H9 (cell line): ENCODE measurements at regions not wholly inside any gene's neighbourhood (a gene's known extent, or its start where the extent isn't known, plus 50 kb on each side); places are given as distances from the start of the nearest gene placed in this dataset.

ENCODE experiments used
- DNase-seq: peaks from one replicate; pipeline ENCODE4 v3.0.0-alpha.2; 2017
- H2AFZ ChIP-seq: one replicate; pipeline ENCODE4 v1.6.1; 2013; ENCODE audit warnings: mild to moderate bottlenecking, low read length, control low read depth, moderate library complexity
- H2AK5ac ChIP-seq: 2 replicates; pipeline ENCODE4 v1.6.1; 2013; ENCODE audit warnings: low read length, control low read depth, mixed read lengths; ENCODE audit not compliant: insufficient read length
- H2BK120ac ChIP-seq: one replicate; pipeline ENCODE4 v1.6.1; 2013; ENCODE audit warnings: low read depth, mild to moderate bottlenecking, low read length, control low read depth, inconsistent platforms; ENCODE audit not compliant: poor library complexity, severe bottlenecking
- H2BK12ac ChIP-seq: 2 replicates; pipeline ENCODE4 v1.6.1; 2013; ENCODE audit warnings: low read length, control low read depth, mixed read lengths, low read depth; ENCODE audit not compliant: insufficient read length
- H2BK15ac ChIP-seq: 2 replicates; pipeline ENCODE4 v1.6.1; 2013; ENCODE audit warnings: low read depth, low read length, control low read depth
- H2BK20ac ChIP-seq: one replicate; pipeline ENCODE4 v1.6.1; 2013; ENCODE audit warnings: low read depth, mild to moderate bottlenecking, low read length, control low read depth, inconsistent platforms; ENCODE audit not compliant: poor library complexity, severe bottlenecking
- H2BK5ac ChIP-seq: 2 replicates; pipeline ENCODE4 v1.6.1; 2013; ENCODE audit warnings: low read length, control low read depth, mixed read lengths; ENCODE audit not compliant: insufficient read length
- H3K14ac ChIP-seq: 2 replicates; pipeline ENCODE4 v1.6.1; 2013; ENCODE audit warnings: low read length, control low read depth; ENCODE audit not compliant: insufficient read depth
- H3K18ac ChIP-seq: 2 replicates; pipeline ENCODE4 v1.6.1; 2013; ENCODE audit warnings: low read depth, mild to moderate bottlenecking, mixed read lengths, low read length, control low read depth; ENCODE audit not compliant: insufficient read length
- H3K23ac ChIP-seq: 2 replicates; pipeline ENCODE4 v1.6.1; 2013; ENCODE audit warnings: low read length, control low read depth, mixed read lengths, low read depth; ENCODE audit not compliant: insufficient read length
- H3K23me2 ChIP-seq: 2 replicates; pipeline ENCODE4 v1.6.1; 2013; ENCODE audit warnings: low read depth, mild to moderate bottlenecking, mixed read lengths, low read length, control low read depth; ENCODE audit not compliant: insufficient read length, poor library complexity, severe bottlenecking
- H3K27ac ChIP-seq: 2 replicates; pipeline ENCODE4 v1.5.1; 2013; ENCODE audit warnings: low read length, control low read depth, mixed read lengths, low read depth; ENCODE audit not compliant: insufficient read length
- H3K27me3 ChIP-seq: 2 replicates; pipeline ENCODE4 v1.6.1; 2013; ENCODE audit warnings: low read length, control low read depth, inconsistent platforms; ENCODE audit not compliant: insufficient read depth
- H3K4ac ChIP-seq: 2 replicates; pipeline ENCODE4 v1.6.1; 2013; ENCODE audit warnings: low read depth, mild to moderate bottlenecking, control low read depth, inconsistent platforms, low read length, moderate library complexity
- H3K4me1 ChIP-seq: 2 replicates; pipeline ENCODE4 v1.6.1; 2013; ENCODE audit warnings: low read length, control low read depth, inconsistent platforms; ENCODE audit not compliant: insufficient read depth
- H3K4me2 ChIP-seq: 2 replicates; pipeline ENCODE4 v1.6.1; 2013; ENCODE audit warnings: low read length, control low read depth, mixed read lengths; ENCODE audit not compliant: insufficient read length, insufficient read depth
- H3K56ac ChIP-seq: 2 replicates; pipeline ENCODE4 v1.6.1; 2013; ENCODE audit warnings: low read depth, mild to moderate bottlenecking, mixed read lengths, low read length, control low read depth; ENCODE audit not compliant: insufficient read length
- H3K79me1 ChIP-seq: 2 replicates; pipeline ENCODE4 v1.6.1; 2013; ENCODE audit warnings: low read depth, mild to moderate bottlenecking, moderate library complexity, low read length, control low read depth, inconsistent platforms; ENCODE audit not compliant: insufficient read depth, poor library complexity, severe bottlenecking
- H3K79me2 ChIP-seq: 2 replicates; pipeline ENCODE4 v1.6.1; 2013; ENCODE audit warnings: low read length, control low read depth, inconsistent platforms; ENCODE audit not compliant: insufficient read depth
- H3K9ac ChIP-seq: 2 replicates; pipeline ENCODE4 v1.6.1; 2013; ENCODE audit warnings: low read length, control low read depth, mixed read lengths; ENCODE audit not compliant: insufficient read length; ENCODE audit errors: extremely low read depth
- H3K9me3 ChIP-seq: one replicate; pipeline ENCODE4 v1.6.1; 2013; ENCODE audit warnings: low read depth, low read length, inconsistent platforms; ENCODE audit not compliant: control insufficient read depth
- H3T11ph ChIP-seq: one replicate; pipeline ENCODE4 v1.6.1; 2013; ENCODE audit warnings: mild to moderate bottlenecking, low read length, control low read depth, inconsistent platforms
- H4K20me1 ChIP-seq: one replicate; pipeline ENCODE4 v1.6.1; 2013; ENCODE audit not compliant: control insufficient read depth, insufficient read length, insufficient read depth
- H4K5ac ChIP-seq: 2 replicates; pipeline ENCODE4 v1.6.1; 2013; ENCODE audit warnings: low read depth, mild to moderate bottlenecking, mixed read lengths, low read length, control low read depth; ENCODE audit not compliant: insufficient read length
- H4K8ac ChIP-seq: replicated peaks from 2 replicates; pipeline ENCODE4 v1.6.1; 2013; ENCODE audit warnings: low read length, control low read depth, mixed read lengths, low read depth; ENCODE audit not compliant: insufficient read length
- H4K91ac ChIP-seq: 2 replicates; pipeline ENCODE4 v1.6.1; 2013; ENCODE audit warnings: low read depth, mild to moderate bottlenecking, moderate library complexity, mixed read lengths, low read length, control low read depth; ENCODE audit not compliant: insufficient read length
- H3K27ac Mint-ChIP-seq, 3 experiments: 2 replicates in 2 of 3; 3 replicates in 1 of 3; pipeline ENCODE4 v1.8.0; 2020 to 2021; ENCODE audit warnings: mixed read lengths in 3 of 3, mild to moderate bottlenecking in 1 of 3, moderate library complexity in 1 of 3
- H3K27me3 Mint-ChIP-seq: 2 replicates; pipeline ENCODE4 v1.8.0; 2021; ENCODE audit warnings: low read depth, mild to moderate bottlenecking, moderate library complexity, mixed read lengths
- H3K36me3 Mint-ChIP-seq, 3 experiments: 2 replicates in 2 of 3; 3 replicates in 1 of 3; pipeline ENCODE4 v1.8.0; 2020 to 2021; ENCODE audit warnings: low read depth in 3 of 3, mixed read lengths in 3 of 3; ENCODE audit not compliant: insufficient read depth in 1 of 3
- H3K4me1 Mint-ChIP-seq, 2 experiments: 2 replicates each; pipeline ENCODE4 v1.8.0; 2020; ENCODE audit warnings: mixed read lengths in 2 of 2
- H3K4me3 Mint-ChIP-seq, 2 experiments: 2 replicates in 1 of 2; 3 replicates in 1 of 2; pipeline ENCODE4 v1.8.0; 2020 to 2021; ENCODE audit warnings: mild to moderate bottlenecking in 2 of 2, mixed read lengths in 2 of 2, moderate library complexity in 1 of 2
- H3K9me3 Mint-ChIP-seq, 2 experiments: 2 replicates in 1 of 2; 3 replicates in 1 of 2; pipeline ENCODE4 v1.8.0; 2020; ENCODE audit warnings: mild to moderate bottlenecking in 2 of 2, mixed read lengths in 2 of 2, moderate library complexity in 1 of 2
- CTCF ChIP-seq: fragments of 200-600 bp; sonication (generic); conservative IDR thresholded peaks from 3 replicates; pipeline ENCODE4 v1.8.0; 2021; ENCODE audit warnings: antibody characterized with exemption, mild to moderate bottlenecking
- WGBS: extraction: QIAGEN DNeasy Blood & Tissue Kit; methylation state at CpG from one replicate; pipeline ENCODE4 v1.1.7; 2013; ENCODE audit warnings: missing lambda C conversion rate, low lambda C conversion rate, mixed read lengths; ENCODE audit not compliant: insufficient read length; ENCODE audit errors: extremely low coverage; 5-methylcytosine and 5-hydroxymethylcytosine counted together

GRCh38 chrX:80556148-80556547 lies 135.9 kb downstream of the TENT5D start:
- Histone ChIP-seq H2BK20ac (no peak overlapping the region), H3K23ac (no peak overlapping the region), H3K27me3 (no peaks in the 10 kb centered on the region), H2BK15ac (no peak overlapping the region), H4K20me1 (no peaks in the 10 kb centered on the region), H3K4me1 (no peaks in the 10 kb centered on the region), H3K9ac (no peak overlapping the region), H3K27ac (no peak overlapping the region), H3K14ac (no peak overlapping the region), H3K79me2 (no peaks in the 10 kb centered on the region), H3K79me1 (no peaks in the 10 kb centered on the region), H2AFZ (no peak overlapping the region), H2BK12ac (no peak overlapping the region), H2AK5ac (no peak overlapping the region), H4K91ac (no peak overlapping the region), H3T11ph (no peak overlapping the region), H3K18ac (no peak overlapping the region), H3K4me2 (no peak overlapping the region), H2BK120ac (no peak overlapping the region), H2BK5ac (no peak overlapping the region), H3K23me2 (no peaks in the 10 kb centered on the region), H4K5ac (no peak overlapping the region), H3K9me3 (peaks cover 30% of the 10 kb centered on the region), H3K4ac (no peak overlapping the region), H4K8ac (no peak overlapping the region), H3K56ac (no peak overlapping the region)
- TF ChIP-seq CTCF: no peak
- Mint-ChIP-seq H3K36me3 (peaks cover 4 to 23% (median 6%) of the 10 kb centered on the region in 3 experiments; a peak in 4 of 7 replicates), H3K9me3 (peaks cover 82 to 88% of the 10 kb centered on the region in 2 experiments), H3K27ac (no peak overlapping the region), H3K4me3 (no peak overlapping the region), H3K27me3 (no peaks in the 10 kb centered on the region), H3K4me1 (no peaks in the 10 kb centered on the region)
- no CpG with 5 or more reads among the region's 3 CpGs for WGBS
- DNase-seq: no peak
